ENCODE measurements at regions not wholly inside any gene's neighbourhood (a gene's known extent, or its start where the extent isn't known, plus 50 kb on each side); places are given as distances from the start of the nearest gene placed in this dataset.

DNA sequence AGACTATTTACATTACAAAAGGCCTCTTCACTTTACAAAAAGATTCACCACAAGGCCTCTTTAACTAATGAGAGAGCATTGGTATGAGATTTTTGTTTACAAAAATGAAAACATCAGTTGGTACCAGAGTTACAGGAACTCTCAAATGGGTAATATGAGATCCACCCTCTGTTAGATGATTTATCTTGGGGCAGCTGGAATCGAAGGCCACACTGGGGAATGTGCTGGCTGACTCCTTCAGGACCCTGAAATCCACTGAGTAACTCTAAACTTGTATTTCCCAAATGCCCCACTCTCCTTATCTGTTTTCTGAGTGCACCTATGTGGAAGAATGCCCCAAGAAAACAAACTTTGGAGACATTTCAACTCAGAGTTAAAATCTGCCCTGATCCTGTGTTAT is 232.9 kb upstream of the F9 start:
- Histone ChIP-seq H3K4me3 (replicated peaks; ENCODE audit: insufficient read depth, low read length) (no peak overlapping the region), H3K27me3 (ENCODE audit: insufficient read depth, poor library complexity, severe bottlenecking) (no peaks in the 10 kb centered on the region), H3K27ac (replicated peaks) (no peak overlapping the region)
- DNase-seq (ENCODE audit: low read depth in 1 of 2, low spot score in 1 of 2): no peak
- no peak for TF ChIP-seq POLR2AphosphoS5 (IDR thresholded peaks at IDR 0.05; ENCODE audit: low read depth)
- TF ChIP-seq, protein P1, sequence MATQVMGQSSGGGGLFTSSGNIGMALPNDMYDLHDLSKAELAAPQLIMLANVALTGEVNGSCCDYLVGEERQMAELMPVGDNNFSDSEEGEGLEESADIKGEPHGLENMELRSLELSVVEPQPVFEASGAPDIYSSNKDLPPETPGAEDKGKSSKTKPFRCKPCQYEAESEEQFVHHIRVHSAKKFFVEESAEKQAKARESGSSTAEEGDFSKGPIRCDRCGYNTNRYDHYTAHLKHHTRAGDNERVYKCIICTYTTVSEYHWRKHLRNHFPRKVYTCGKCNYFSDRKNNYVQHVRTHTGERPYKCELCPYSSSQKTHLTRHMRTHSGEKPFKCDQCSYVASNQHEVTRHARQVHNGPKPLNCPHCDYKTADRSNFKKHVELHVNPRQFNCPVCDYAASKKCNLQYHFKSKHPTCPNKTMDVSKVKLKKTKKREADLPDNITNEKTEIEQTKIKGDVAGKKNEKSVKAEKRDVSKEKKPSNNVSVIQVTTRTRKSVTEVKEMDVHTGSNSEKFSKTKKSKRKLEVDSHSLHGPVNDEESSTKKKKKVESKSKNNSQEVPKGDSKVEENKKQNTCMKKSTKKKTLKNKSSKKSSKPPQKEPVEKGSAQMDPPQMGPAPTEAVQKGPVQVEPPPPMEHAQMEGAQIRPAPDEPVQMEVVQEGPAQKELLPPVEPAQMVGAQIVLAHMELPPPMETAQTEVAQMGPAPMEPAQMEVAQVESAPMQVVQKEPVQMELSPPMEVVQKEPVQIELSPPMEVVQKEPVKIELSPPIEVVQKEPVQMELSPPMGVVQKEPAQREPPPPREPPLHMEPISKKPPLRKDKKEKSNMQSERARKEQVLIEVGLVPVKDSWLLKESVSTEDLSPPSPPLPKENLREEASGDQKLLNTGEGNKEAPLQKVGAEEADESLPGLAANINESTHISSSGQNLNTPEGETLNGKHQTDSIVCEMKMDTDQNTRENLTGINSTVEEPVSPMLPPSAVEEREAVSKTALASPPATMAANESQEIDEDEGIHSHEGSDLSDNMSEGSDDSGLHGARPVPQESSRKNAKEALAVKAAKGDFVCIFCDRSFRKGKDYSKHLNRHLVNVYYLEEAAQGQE (IDR thresholded peaks at IDR 0.05; ENCODE audit: insufficient replicate concordance, low read depth): no peak
- TF ChIP-seq SPI1 (IDR thresholded peaks at IDR 0.05; ENCODE audit: borderline replicate concordance, low read depth): no peak
- no peak for TF ChIP-seq GABPA (IDR thresholded peaks at IDR 0.05; ENCODE audit: low read depth)
- TF ChIP-seq, protein P2, sequence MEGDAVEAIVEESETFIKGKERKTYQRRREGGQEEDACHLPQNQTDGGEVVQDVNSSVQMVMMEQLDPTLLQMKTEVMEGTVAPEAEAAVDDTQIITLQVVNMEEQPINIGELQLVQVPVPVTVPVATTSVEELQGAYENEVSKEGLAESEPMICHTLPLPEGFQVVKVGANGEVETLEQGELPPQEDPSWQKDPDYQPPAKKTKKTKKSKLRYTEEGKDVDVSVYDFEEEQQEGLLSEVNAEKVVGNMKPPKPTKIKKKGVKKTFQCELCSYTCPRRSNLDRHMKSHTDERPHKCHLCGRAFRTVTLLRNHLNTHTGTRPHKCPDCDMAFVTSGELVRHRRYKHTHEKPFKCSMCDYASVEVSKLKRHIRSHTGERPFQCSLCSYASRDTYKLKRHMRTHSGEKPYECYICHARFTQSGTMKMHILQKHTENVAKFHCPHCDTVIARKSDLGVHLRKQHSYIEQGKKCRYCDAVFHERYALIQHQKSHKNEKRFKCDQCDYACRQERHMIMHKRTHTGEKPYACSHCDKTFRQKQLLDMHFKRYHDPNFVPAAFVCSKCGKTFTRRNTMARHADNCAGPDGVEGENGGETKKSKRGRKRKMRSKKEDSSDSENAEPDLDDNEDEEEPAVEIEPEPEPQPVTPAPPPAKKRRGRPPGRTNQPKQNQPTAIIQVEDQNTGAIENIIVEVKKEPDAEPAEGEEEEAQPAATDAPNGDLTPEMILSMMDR (IDR thresholded peaks at IDR 0.05; ENCODE audit: insufficient read depth, low read length): no peak

DNA sequence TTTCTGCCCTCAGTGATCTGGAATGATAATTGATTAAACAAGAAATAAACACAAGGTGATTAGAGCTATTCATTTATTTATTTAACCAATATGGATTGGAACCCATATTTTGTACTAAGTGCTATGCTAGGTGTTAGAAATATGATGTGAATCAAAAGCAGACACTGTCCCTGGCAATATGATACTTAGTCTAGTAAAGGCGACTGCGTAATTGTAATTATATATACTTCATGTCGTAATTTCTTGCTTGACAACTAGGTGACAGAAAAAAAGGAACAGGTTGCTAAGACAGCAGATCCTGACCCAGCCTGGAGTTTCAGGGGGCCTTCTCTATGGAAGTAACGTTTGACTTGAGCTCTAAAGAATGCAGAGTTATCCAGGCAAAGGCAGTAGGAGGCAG is 236.5 kb upstream of the F9 start:
- TF ChIP-seq GABPA (IDR thresholded peaks at IDR 0.05; ENCODE audit: low read depth) (no peak), SPI1 (IDR thresholded peaks at IDR 0.05; ENCODE audit: borderline replicate concordance, low read depth) (no peak), POLR2AphosphoS5 (IDR thresholded peaks at IDR 0.05; ENCODE audit: low read depth) (no peak)
- TF ChIP-seq, protein P2 (IDR thresholded peaks at IDR 0.05; ENCODE audit: insufficient read depth, low read length): no peak
- no peak overlapping the region for H3K27ac ChIP-seq (replicated peaks)
- H3K27me3 ChIP-seq (ENCODE audit: insufficient read depth, poor library complexity, severe bottlenecking): no peaks in the 10 kb centered on the region
- no peak for DNase-seq (ENCODE audit: low read depth in 1 of 2, low spot score in 1 of 2)
- H3K4me3 ChIP-seq (replicated peaks; ENCODE audit: insufficient read depth, low read length): no peak overlapping the region

DNA sequence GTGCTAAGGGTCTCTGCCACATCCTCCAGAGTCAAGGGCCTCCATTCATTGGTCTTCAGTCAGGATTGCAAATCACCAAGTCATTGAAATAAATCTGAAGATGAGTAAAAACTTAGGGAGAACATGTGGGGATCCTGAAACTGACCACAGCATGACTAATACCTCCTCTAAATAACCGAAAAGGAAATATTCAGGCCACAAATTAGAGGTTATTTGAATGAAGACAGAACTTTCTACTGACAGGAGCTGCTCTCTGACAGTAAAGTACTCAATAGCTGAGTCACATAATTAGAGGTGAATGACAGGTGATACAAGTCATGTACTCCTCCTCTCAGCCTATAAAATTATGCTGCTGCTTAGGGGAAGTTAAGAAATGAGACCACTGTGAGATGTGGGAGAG is 240.2 kb upstream of the F9 start:
- TF ChIP-seq, protein P2 (IDR thresholded peaks at IDR 0.05; ENCODE audit: insufficient read depth, low read length): no peak
- TF ChIP-seq POLR2AphosphoS5 (IDR thresholded peaks at IDR 0.05; ENCODE audit: low read depth) (no peak), GABPA (IDR thresholded peaks at IDR 0.05; ENCODE audit: low read depth) (no peak), SPI1 (IDR thresholded peaks at IDR 0.05; ENCODE audit: borderline replicate concordance, low read depth) (no peak)
- TF ChIP-seq, protein P1 (IDR thresholded peaks at IDR 0.05; ENCODE audit: insufficient replicate concordance, low read depth): no peak
- DNase-seq (ENCODE audit: low read depth in 1 of 2, low spot score in 1 of 2): no peak
- Histone ChIP-seq H3K4me3 (replicated peaks; ENCODE audit: insufficient read depth, low read length) (no peak overlapping the region), H3K27ac (replicated peaks) (no peak overlapping the region), H3K27me3 (ENCODE audit: insufficient read depth, poor library complexity, severe bottlenecking) (no peaks in the 10 kb centered on the region)

All from HL-60 (cell line).